ENCODE measurements at regions not wholly inside any gene's neighbourhood (a gene's known extent, or its start where the extent isn't known, plus 50 kb on each side); places are given as distances from the start of the nearest gene placed in this dataset.
"Not testable (repeated sequence)": the region's sequence is repeated elsewhere in the genome, so short reads cannot be mapped to it uniquely, and the experiment has no call there.

GRCh38 chr6:169933839-169934698 lies 182.6 kb downstream of the ERMARD start:
- no peak for DNase-seq (ENCODE audit: low read depth, low spot score)

GRCh38 chr6:169933251-169933821 lies 181.9 kb downstream of the ERMARD start:
- no peak for DNase-seq (ENCODE audit: low read depth, low spot score)

- DNase-seq (ENCODE audit: low read depth, low spot score) = no peak
These were observed 181.1 kb downstream of the ERMARD start for GRCh38 chr6:169932491-169932890.

DNA sequence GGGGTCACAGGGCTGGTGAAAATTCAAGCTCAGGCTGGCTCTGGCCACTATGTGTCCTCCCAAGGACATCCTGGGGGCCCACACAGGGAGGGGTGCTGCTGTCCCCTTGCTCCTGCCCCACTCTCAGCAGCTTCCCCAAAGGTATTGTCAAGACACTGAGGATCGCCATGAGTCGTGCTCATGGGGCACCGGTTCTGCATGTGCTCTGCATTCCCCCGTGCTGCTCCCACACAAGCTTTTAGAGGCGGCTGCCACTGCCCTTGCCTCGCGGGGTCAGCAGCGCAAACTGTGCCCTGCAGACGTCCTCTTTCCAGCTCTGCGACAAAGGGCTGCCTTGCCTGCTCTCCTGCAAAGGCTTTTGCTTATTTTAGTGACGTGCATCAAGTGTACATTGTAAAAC lies 179.8 kb downstream of the ERMARD start:
- DNase-seq (ENCODE audit: low read depth, low spot score) = no peak

DNA sequence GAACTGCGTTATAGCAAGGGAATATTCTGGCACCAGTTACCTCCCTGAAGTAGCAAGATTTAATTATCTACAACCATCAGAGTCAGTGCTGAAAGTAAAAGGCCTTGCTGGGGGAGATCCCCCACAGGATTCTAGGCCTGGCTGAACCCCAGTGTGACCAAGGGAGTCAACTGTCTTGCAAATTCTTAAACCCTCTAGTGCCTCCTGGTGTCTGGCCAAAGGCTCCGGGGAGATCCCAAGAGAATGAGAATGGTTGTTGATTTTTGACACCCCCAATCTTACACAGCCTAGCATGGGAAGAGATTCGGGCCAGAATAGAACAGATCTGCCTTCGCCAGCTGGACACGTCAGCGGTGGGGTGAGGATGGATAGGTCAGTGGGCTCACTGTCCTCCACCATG lies 179.4 kb downstream of the ERMARD start:
- no peak for DNase-seq (ENCODE audit: low read depth, low spot score)

DNA sequence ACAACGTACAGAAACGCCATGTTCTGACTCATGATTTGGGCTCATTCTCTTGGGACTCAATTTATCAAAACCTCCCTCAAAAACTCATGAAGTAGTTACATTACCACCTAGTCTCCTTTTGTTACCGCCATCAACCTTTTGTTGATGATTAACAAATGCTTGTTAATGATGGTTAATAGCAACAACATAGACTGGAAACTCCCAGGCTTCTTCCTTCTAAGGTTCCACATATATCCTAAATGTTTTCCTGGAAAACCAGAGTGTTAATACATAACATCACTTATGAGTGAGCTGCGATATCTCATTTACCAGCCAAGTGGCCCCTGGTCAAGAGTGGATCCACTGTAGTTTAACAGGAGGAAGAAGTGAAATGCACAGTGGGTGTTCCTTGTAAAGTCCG lies 176.3 kb downstream of the ERMARD start:
- no peak for DNase-seq (ENCODE audit: low read depth, low spot score)

DNA sequence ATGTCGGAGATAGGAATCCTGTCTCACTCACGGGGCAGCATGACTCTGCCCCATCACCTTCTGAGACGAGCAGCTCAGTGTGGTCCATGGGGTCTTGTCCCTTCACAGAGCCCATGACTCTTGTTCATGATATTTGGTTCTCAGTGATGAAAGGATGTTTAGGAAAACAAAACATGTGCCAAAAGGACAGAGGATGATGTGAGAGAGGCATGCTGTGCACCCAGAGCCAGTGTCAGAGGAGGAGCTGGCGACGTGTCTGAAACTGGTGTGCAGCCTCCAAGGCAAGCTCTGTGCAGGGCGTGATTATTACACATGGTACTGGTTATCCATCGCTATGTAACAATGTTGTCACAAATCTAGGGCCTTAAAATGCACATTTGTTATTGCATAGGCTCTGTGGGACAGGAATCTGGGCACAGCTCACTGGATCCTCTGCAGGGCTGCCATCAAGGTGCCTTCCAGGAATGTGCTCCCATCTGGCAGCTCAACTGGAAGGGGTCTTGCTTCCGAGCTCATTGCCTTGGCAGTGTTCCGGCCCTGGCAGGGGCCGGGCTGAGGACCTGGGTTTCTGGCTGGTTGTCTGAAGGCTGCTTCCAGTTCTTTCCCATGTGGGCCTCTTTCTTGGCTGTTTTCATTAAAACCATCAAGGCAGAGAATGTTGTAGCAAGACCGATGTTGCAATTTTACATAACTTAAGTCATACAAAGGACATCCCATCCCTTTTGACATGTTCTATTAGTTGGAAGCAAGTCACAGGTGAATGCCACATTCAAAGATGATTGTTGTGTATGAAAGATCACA lies 175.4 kb downstream of the ERMARD start:
- DNase-seq (ENCODE audit: low read depth, low spot score) = no peak

- DNase-seq (ENCODE audit: low read depth, low spot score) = no peak
These were observed 172.3 kb downstream of the ERMARD start for GRCh38 chr6:169923468-169924464.

GRCh38 chr6:169921853-169922824 lies 170.7 kb downstream of the ERMARD start:
- DNase-seq (ENCODE audit: low read depth, low spot score) = no peak

- no peak for DNase-seq (ENCODE audit: low read depth, low spot score)
These were observed 169.8 kb downstream of the ERMARD start for GRCh38 chr6:169921217-169921616.

DNA sequence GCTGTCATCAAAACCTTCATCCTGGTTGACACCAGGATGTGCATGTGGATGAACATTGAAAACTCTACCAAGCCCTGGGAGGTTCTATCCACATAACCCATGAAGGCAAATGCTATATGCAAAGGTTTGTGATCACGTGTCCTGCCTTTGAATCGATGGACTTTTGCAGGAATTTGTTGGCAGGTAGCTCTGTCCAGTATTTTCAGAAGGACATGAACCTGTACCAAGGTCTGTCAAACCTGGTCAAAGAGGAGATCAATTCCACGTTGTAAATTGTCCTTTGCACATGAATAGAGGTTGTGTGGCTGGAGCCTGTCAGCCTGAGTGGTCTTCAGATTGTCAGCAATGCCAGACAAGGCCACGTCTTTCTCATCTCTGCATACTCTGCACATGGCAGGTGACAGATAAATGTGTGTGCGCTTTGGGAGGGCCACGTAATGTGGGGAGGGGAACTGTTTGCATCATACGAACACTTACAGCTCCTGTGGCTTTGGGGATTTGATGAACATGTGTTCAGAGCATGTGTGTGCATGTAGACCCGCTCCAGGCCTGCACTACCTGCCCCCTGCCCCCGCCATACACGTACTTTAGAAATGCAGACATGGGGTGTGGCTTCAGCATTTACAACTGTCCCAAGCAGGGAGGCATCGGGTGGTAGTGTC lies 169.1 kb downstream of the ERMARD start:
- DNase-seq (ENCODE audit: low read depth, low spot score) = no peak

GRCh38 chr6:169918954-169919549 lies 167.6 kb downstream of the ERMARD start:
- no peak for DNase-seq (ENCODE audit: low read depth, low spot score)

GRCh38 chr6:169918239-169918953 lies 167.0 kb downstream of the ERMARD start:
- DNase-seq (ENCODE audit: low read depth, low spot score) = no peak

GRCh38 chr6:169917153-169917552 lies 165.7 kb downstream of the ERMARD start:
- no peak for DNase-seq (ENCODE audit: low read depth, low spot score)

- no peak for DNase-seq (ENCODE audit: low read depth, low spot score)
These were observed 164.5 kb downstream of the ERMARD start for GRCh38 chr6:169915769-169916550.

DNA sequence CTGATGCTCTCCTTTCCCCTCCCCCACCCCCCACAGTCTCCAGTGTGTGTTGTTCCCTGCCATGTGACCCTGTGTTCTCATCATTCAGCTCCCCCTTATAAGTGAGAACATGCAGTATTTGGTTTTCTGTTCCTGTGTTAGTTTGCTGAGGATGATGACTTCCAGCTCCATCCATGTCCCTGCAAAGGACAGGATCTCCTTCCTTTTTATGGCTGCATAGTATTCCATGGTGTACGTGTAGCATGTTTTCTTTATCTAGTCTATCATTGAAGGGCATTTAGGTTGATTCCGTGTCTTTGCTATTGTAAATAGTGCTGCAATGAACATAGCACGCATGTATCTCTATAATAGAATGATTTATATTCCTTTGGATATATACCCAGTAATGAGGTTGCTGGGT lies 162.3 kb downstream of the ERMARD start:
- DNase-seq (ENCODE audit: low read depth, low spot score) = not testable (repeated sequence)

DNA sequence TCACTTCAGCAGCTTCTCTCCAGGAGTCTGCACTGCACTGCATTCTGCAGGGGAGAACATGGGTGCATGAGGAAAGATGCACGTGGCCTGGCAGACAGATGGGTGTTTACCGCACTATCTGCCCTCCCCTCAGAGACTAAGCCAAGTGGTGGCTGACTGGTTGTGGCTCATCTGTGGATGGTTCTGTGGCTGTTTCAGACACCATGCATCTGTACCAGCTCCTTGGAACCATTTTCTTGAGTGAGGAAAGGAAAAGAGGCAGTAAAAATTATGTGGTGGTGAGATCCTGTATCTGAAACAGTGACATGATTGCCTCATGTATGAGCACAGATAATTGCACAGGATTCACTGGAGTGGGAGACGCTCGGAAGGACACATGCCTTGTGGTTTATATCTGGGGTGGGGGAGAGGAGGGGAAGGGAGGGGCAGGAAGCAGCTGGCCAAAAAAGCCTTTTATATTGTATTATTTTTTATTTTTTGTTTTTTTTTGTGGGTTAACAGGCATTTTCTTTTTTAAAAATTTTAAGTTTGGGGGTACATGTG lies 161.7 kb downstream of the ERMARD start:
- no peak for DNase-seq (ENCODE audit: low read depth, low spot score)
